Left lung (tissue), 4 donors: ENCODE measurements at regions not wholly inside any gene's neighbourhood (a gene's known extent, or its start where the extent isn't known, plus 50 kb on each side); places are given as distances from the start of the nearest gene placed in this dataset.

Experiments
- ATAC-seq: fragments of 200-7000 bp; cut with Tn5 transposase; one replicate; pipeline ENCODE4 v1.9.1; 2020; ENCODE audit warnings: moderate library complexity
- DNase-seq, 4 donors: peaks; one replicate each; pipeline ENCODE4 v3.0.0-alpha.2; 2013 to 2020
- H3K27ac ChIP-seq, 2 donors: fragments of 200-600 bp; sonication (generic) in 1 of 2; one replicate each; pipeline versions ENCODE4 v1.5.0 to v1.8.0; 2020 to 2021
- H3K27me3 ChIP-seq, 2 donors: fragments of 200-600 bp; sonication (generic) in 1 of 2; one replicate each; pipeline versions ENCODE4 v1.5.0 to v1.8.0; 2020 to 2021
- H3K36me3 ChIP-seq, 2 donors: fragments of 200-600 bp; sonication (generic) in 1 of 2; one replicate each; pipeline versions ENCODE4 v1.5.0 to v1.8.0; 2020 to 2021
- H3K4me1 ChIP-seq, 2 donors: fragments of 200-600 bp; one replicate each; pipeline ENCODE4 v1.8.0; 2021
- H3K4me3 ChIP-seq, 2 donors: fragments of 200-600 bp; sonication (generic) in 1 of 2; one replicate each; pipeline versions ENCODE4 v1.5.0 to v1.8.0; 2020 to 2021; ENCODE audit warnings: mild to moderate bottlenecking in 1 of 2
- H3K9me3 ChIP-seq, 2 donors: fragments of 200-600 bp; sonication (generic) in 1 of 2; one replicate each; pipeline versions ENCODE4 v1.5.0 to v1.8.0; 2020 to 2021
- intact Hi-C, 2 donors: fragments of 100-400 bp; cut with DNase I; formaldehyde crosslinking; loops; one replicate each; pipeline versions ENCODE4 v1.11.2 to v1.14.2; 2022
- TF ChIP-seq, protein P1 (sequence below), 2 donors: fragments of 200-600 bp; sonication (generic) in 1 of 2; IDR thresholded peaks; one replicate each; pipeline versions ENCODE4 v1.5.0 to v1.8.0; 2021; ENCODE audit warnings: antibody characterized with exemption in 2 of 2
- donor health status: DM: no; HTN: yes; CAD: no.
- donor health status: DM: no; HTN: no; CAD: no.

DNA sequence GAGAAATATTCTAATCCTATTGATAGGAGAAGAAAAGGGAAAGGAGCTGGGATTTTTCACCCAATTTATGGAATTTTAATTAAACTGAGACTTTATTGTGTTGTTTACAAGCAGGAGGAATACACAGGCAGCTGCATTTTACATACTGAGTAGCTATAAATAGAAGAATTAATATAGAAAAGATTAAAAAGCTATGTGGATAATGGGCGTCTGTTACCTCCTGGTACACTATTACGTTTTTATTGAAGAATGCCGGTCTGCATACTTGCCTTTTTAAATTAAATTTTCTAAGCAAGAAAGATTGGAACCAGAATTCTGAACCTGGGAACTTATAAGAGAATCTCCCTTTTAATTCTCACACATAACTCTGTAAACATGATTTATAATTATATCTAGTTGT lies 52.1 kb upstream of the CACHD1 start:
- DNase-seq: no peak
- no peak overlapping the region for H3K4me3 ChIP-seq
- intact Hi-C loops: no loop called here
- H3K4me1 ChIP-seq: no peaks in the 10 kb centered on the region
- no peaks in the 10 kb centered on the region for H3K9me3 ChIP-seq
- no peak overlapping the region for H3K27ac ChIP-seq
- TF ChIP-seq, protein P1, sequence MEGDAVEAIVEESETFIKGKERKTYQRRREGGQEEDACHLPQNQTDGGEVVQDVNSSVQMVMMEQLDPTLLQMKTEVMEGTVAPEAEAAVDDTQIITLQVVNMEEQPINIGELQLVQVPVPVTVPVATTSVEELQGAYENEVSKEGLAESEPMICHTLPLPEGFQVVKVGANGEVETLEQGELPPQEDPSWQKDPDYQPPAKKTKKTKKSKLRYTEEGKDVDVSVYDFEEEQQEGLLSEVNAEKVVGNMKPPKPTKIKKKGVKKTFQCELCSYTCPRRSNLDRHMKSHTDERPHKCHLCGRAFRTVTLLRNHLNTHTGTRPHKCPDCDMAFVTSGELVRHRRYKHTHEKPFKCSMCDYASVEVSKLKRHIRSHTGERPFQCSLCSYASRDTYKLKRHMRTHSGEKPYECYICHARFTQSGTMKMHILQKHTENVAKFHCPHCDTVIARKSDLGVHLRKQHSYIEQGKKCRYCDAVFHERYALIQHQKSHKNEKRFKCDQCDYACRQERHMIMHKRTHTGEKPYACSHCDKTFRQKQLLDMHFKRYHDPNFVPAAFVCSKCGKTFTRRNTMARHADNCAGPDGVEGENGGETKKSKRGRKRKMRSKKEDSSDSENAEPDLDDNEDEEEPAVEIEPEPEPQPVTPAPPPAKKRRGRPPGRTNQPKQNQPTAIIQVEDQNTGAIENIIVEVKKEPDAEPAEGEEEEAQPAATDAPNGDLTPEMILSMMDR (IDR thresholded peaks at IDR 0.05): no peak
- no peaks in the 10 kb centered on the region for H3K36me3 ChIP-seq
- no peak for ATAC-seq
- no peaks in the 10 kb centered on the region for H3K27me3 ChIP-seq
